ENCODE measurements at regions not wholly inside any gene's neighbourhood (a gene's known extent, or its start where the extent isn't known, plus 50 kb on each side); places are given as distances from the start of the nearest gene placed in this dataset.

DNA sequence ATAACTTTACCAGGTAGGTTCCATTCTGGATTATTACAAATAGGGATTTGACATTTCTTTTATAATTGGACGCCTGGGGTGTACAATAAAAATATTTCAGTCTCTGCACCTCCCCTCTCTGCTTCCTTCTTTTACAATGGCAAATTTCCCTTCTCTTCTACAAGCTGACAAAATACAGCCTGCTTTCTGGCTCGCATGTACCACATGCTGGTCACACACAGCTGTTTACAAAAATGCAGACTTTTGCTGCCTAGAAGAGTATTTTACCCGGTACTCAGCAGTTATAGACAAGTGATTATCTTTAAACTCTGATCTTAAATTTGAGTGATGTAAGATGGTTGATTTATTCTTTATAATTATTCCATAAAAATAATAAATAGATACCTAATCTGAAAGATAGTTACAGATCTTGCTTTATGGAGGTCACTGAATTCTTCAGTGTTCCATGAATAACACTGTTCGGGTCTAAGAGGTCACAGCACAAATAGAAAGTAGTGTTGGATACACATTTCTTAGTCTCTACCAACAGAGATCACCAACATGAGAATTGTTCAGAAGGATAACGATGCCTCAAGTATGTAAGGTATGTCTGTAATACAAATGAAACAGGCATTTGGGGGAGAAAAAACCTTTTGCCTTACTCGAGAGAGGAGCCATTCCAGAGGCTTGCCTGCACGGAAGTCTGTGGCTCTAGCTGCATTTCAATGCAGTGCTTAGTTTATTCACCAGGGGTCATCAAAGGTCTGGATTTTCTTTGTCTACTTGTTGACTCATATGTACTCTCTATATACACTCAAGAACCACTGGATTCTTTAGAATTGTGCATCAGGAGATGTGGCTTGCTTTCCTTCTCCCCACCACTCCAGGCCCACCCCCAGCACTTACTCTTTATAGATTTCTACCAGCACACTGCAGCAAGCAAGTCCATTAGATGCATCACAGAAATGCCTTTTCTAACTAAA is 206.6 kb upstream of the RFX3 start:
- peak; percentile 46 for DNase-seq (ENCODE audit: low spot score)

DNA sequence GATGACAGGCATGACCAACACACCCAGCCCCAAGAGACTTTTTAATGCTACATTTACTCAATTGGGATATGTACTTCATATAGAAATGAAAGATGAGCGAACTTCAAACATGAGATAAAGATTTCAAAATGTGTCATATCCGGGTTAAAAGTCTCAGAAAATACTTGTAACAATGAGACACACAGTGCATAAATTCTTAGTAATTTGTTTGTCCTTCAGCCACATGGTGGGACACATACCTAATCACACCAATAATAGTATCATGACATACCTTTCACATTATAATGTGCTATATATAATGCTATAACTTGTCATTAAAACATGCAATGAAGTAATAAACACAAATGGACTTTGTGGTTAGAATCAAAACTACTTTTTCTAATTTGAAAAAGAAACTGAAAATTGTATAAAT is 204.7 kb upstream of the RFX3 start:
- no peak for DNase-seq (ENCODE audit: low spot score)

DNA sequence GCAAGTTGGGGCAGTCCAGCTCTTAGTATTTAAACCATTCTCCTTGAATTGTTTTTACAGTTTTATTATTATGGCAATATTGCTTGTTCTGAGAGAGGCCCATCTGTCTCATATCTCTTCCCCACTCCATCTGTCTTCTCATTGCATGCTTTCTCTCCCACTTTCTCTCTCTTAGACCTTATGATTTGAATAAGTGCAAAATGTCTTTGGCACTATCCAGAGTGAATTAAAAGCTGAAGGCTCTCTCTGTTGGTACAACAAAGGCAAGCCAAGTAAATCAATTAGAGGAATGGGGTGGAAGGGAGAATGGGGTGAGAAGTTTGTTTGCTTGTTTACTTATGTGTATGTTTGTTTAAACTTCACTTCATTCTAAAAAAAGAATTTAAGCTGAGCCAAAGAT is 195.3 kb upstream of the RFX3 start:
- DNase-seq (ENCODE audit: low spot score): no peak

DNA sequence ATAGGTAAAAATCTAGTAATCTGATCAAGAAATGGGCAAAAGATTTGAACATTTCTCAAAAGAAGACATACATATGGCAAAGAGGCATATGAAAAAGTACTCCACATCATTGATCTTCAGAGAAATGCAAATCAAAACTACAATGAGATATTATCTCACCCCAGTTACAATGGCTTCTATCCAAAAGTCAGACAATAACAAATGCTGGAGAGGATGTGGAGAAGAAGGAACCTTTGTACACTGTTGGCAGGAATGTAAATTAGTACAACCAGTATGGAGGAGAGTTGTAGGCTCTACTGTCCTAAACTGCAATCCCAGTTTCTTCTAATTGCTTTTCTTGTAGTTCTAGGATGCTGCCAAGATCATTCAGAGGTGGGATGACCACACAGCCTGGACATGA is 193.5 kb upstream of the RFX3 start:
- DNase-seq (ENCODE audit: low spot score): no peak

DNA sequence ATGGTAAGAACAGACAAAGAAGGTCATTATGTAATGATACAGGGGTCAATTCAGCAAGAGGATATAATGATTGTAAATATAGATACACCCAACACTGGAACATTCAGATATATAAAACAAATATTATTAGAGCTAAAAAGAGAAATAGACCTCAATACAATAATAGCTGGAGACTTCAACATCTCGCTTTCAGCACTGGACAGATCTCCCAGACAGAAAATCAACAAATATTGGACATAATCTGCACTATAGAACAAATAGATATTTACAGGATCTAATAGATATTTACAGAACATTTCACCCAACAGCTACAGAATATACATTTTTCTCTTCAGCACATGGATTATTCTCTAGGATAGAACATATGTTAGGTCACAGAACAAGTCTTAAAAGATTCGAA is 190.6 kb upstream of the RFX3 start:
- DNase-seq (ENCODE audit: low spot score): no peak

DNA sequence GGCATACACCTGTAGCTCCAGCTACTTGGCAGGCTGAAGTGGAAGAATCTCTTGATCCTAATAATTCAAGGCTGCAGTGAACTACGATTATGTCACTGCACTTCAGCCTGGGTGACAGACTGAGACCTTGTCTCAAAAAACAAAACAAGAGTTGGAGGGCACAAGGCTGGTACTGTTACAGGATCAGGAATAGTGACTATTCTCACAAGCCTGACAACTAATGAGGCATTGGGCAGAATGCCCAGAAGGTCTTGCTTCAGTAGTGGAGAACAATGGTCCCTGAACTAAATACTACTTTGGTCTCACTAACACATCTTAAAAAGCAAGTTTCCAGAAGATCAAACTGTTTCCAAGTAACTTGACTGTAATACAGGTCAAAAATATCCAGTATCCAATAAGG is 182.9 kb upstream of the RFX3 start:
- no peak for DNase-seq (ENCODE audit: low spot score)

- no peak for DNase-seq (ENCODE audit: low spot score)
These were observed 179.1 kb upstream of the RFX3 start for GRCh38 chr9:3704890-3705289.

GRCh38 chr9:3700772-3701171 is 175.0 kb upstream of the RFX3 start:
- no peak for DNase-seq (ENCODE audit: low spot score)

DNA sequence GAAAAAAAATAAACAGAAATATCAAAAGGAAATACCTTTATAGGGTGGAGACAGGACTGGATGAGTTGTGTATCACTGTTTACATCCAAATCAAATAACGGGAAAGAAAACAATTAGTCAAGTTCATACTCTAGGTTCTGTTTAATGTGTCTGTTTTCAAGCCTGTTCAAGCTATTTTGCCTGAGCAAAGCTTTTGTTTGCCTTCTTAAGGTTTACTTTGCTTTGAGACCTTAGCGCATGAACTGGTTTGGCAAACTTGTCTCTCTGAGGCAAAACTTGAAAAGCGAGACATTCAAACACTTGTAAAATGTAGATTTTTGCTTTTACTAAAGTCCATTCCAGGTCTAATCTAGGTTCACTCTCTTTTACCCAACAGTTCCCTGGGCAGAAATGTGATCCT is 174.1 kb upstream of the RFX3 start:
- no peak for DNase-seq (ENCODE audit: low spot score)

DNA sequence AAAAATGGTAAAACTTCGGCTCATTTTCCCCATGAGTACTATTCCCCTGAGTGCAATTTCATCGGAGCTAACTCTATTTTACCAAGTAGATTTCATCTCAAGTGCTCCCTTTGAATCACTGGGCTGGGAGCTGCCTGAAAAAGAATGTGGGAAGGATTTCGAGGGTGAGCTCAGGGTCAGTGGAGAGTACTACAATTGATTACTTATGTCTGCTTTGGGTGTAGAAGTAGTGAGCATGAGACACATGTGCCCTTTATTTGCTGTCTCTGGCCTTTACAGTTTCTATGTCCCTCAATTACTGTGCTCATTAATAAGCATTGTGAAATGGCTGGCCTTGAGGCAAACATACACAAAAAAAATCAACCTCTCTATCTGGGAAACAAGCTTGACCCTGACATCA is 172.7 kb upstream of the RFX3 start:
- no peak for DNase-seq (ENCODE audit: low spot score)

DNA sequence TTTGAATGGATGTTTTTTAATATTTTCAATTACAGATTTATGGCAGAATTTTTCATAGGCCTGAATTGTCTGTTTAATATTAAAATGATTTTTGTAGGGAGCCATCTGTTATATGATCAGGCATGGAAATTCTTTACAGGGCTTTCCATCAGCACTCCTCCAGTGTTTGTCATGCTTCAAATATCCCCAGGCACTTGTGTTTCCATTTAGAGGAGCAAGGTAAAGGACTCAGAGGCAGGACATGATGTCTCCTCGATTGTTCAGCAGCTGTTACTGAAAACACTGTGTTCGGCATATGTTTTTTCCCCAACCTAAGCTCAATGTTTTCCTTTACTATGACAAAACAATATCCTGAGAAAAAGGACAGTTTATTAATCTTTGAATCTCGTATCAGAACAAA is 172.3 kb upstream of the RFX3 start:
- no peak for DNase-seq (ENCODE audit: low spot score)

DNA sequence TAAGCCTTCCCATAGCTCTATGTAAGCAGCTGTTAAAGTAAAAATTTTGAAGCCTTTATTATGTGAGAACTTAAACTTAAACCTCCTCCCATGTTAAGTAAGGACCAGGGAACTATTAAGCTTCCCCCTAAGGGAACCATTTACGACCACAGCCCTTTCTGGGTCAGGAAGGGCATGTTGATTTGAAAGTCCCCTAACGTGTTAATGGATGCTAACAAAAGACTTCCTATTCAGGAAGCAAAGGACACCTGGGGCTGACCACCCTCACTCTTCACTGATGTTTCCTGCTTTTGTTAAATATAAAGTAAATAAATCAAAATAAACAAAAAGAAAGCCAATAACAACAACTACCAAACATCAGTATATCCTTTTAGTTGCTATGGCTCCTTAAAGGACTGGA is 170.6 kb upstream of the RFX3 start:
- no peak for DNase-seq (ENCODE audit: low spot score)

- no peak for DNase-seq (ENCODE audit: low spot score)
These were observed 166.8 kb upstream of the RFX3 start for GRCh38 chr9:3692606-3693005.

GRCh38 chr9:3689555-3689954 is 163.8 kb upstream of the RFX3 start:
- no peak for DNase-seq (ENCODE audit: low spot score)

DNA sequence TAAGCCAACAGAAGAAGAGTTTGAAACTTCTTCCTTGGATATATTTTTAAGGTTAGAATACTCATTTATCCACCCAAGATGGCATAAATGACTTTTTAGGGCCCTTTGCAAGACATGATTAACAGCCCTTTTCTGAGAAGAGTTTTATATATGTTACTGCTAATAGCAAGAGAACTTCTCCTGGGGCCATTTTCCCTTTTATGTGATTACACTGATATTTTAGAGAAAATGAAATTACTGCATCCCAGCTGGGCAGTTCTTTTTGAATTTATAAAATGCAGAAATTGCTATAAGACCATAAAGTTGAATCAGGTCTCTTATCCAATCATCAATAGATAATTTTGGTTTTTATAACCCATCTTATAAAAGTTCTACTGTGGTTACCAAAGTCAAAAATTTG is 161.3 kb upstream of the RFX3 start:
- no peak for DNase-seq (ENCODE audit: low spot score)

- no peak for DNase-seq (ENCODE audit: low spot score)
These were observed 156.4 kb upstream of the RFX3 start for GRCh38 chr9:3682186-3682585.

GRCh38 chr9:3677541-3677940 is 151.7 kb upstream of the RFX3 start:
- DNase-seq (ENCODE audit: low spot score): no peak

DNA sequence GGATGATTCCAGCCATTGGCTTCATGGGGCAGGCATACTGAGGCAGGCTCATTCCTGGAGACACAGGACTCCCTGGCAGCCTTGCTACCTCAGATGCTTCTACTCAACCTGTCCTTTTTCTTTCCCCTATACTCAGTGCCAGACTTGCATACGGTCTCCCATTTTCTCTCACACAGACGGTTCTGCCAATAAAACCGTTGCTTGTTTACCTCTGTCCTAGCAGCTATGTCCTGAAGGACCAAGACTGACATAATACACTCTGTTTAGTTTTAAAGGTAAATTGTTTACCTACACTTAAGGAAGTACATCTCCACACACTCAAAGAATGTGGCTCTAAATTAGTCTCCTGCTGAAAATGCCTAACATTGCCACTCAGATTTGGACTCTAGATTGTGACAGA is 151.0 kb upstream of the RFX3 start:
- no peak for DNase-seq (ENCODE audit: low spot score)

GRCh38 chr9:3675946-3676345 is 150.1 kb upstream of the RFX3 start:
- no peak for DNase-seq (ENCODE audit: low spot score)

DNA sequence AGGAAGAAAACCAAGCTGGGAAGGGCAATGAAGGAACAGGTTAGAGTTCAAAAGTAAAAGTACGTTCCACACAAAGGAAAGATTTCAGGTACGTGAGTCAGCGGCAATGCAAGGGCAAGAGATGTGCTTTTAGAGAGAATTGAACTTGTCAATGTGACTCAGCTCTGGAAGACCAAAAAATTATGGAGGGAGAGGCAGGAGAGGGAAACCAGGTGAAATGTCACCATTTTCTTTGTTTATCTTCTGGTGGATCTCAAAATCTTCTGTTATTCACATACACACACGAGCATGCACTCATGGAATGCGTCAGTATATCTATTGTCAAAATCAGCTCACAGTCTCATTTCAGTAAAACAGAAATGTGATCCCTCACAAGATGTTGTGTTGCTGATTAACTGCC is 148.8 kb upstream of the RFX3 start:
- DNase-seq (ENCODE audit: low spot score): no peak

DNA sequence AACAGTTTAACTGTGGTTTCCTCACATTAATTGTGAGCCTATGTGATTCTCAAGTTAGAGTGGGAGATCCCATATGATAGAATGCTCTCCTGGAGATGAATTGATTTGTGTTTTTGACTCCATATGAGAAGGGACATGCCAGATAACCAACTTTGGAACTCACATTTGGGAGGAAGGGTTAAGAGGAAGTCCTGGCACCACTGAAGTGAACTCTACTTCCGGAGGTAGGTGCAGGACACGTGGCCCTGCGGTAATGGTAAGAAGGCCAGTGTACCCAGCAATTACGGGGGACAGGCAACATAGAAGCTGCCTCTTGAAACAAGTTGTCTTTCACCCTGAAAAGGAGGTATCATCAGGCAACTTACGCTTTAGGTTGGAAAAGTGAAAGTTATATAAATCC is 146.6 kb upstream of the RFX3 start:
- no peak for DNase-seq (ENCODE audit: low spot score)

GRCh38 chr9:3664044-3664443 is 138.2 kb upstream of the RFX3 start:
- no peak for DNase-seq (ENCODE audit: low spot score)

- no peak for DNase-seq (ENCODE audit: low spot score)
These were observed 136.9 kb upstream of the RFX3 start for GRCh38 chr9:3662671-3663070.

GRCh38 chr9:3660936-3661335 is 135.1 kb upstream of the RFX3 start:
- no peak for DNase-seq (ENCODE audit: low spot score)

Data from HuH-7 (cell line).